BJ (cell line): ENCODE measurements at regions not wholly inside any gene's neighbourhood (a gene's known extent, or its start where the extent isn't known, plus 50 kb on each side); places are given as distances from the start of the nearest gene placed in this dataset.
A peak's percentile ranks its signal among the peaks of the same experiment; 100 is the strongest.

Experiments
- CTCF ChIA-PET: fragments of 350-600 bp; formaldehyde crosslinking; extraction: SDS; loops from one replicate; lab custom pipeline; 2021; ENCODE audit warnings: antibody characterized with exemption, inconsistent platforms; lab: Yijun Ruan, JAX
- POLR2A ChIA-PET: fragments of 300-600 bp; sonication (Branson Sonifier 250); formaldehyde crosslinking; extraction: SDS; loops from one replicate; lab custom pipeline; 2021; ENCODE audit warnings: antibody characterized with exemption; lab: Charles Lee
- DNase-seq: peaks from one replicate; pipeline ENCODE4 v3.0.0-alpha.2; 2011; ENCODE audit warnings: low read depth
- H3K27me3 ChIP-seq: 2 replicates; pipeline ENCODE4 v1.6.0; 2011; ENCODE audit warnings: low read length; ENCODE audit not compliant: control insufficient read depth, insufficient read depth
- H3K36me3 ChIP-seq: 2 replicates; pipeline ENCODE4 v1.5.1; 2011; ENCODE audit warnings: low read length; ENCODE audit not compliant: control insufficient read depth, insufficient read depth
- H3K4me3 ChIP-seq: 2 replicates; pipeline ENCODE4 v1.5.1; 2011; ENCODE audit warnings: low read depth, mild to moderate bottlenecking, control low read depth, low read length
- CTCF ChIP-seq: IDR thresholded peaks from 2 replicates; pipeline ENCODE4 v1.5.1; 2011; ENCODE audit warnings: low read depth, mild to moderate bottlenecking, control low read depth, inconsistent platforms, low read length, moderate library complexity; ENCODE audit not compliant: insufficient read depth

GRCh38 chr3:99246010-99246654 lies 344.6 kb upstream of the DCBLD2 start:
- DNase-seq = no peak
- CTCF ChIA-PET = no interaction called here
- POLR2A ChIA-PET = no interaction called here
- TF ChIP-seq CTCF = no peak
- Histone ChIP-seq H3K36me3 (no peaks in the 10 kb centered on the region), H3K4me3 (no peak overlapping the region), H3K27me3 (no peaks in the 10 kb centered on the region)

GRCh38 chr3:99242271-99242670 lies 340.8 kb upstream of the DCBLD2 start:
- Histone ChIP-seq H3K4me3 (no peak overlapping the region), H3K36me3 (no peaks in the 10 kb centered on the region), H3K27me3 (no peaks in the 10 kb centered on the region)
- ChIA-PET CTCF (no interaction called here), POLR2A (no interaction called here)
- peak; percentile 75 for DNase-seq
- TF ChIP-seq CTCF = no peak

GRCh38 chr3:99240700-99241099 lies 339.2 kb upstream of the DCBLD2 start:
- CTCF ChIA-PET = no interaction called here
- Histone ChIP-seq H3K36me3 (no peaks in the 10 kb centered on the region), H3K4me3 (no peak overlapping the region), H3K27me3 (no peaks in the 10 kb centered on the region)
- POLR2A ChIA-PET = interaction anchor here (0.6 kb wide), 1 partner anchor 398 kb away, joined by 3 read pairs; the partner anchor contains the start of gene COL8A1
- DNase-seq = no peak
- no peak for TF ChIP-seq CTCF

- Histone ChIP-seq H3K4me3 (no peak overlapping the region), H3K36me3 (no peaks in the 10 kb centered on the region), H3K27me3 (no peaks in the 10 kb centered on the region)
- no peak for TF ChIP-seq CTCF
- ChIA-PET POLR2A (no interaction called here), CTCF (no interaction called here)
- no peak for DNase-seq
Observed at GRCh38 chr3:99236576-99236975, 335.1 kb upstream of the DCBLD2 start.

GRCh38 chr3:99232696-99233095 lies 331.2 kb upstream of the DCBLD2 start:
- H3K27me3 ChIP-seq = no peaks in the 10 kb centered on the region
- DNase-seq = no peak
- POLR2A ChIA-PET = interaction anchor here (0.7 kb wide), 1 partner anchor 643 kb away, joined by 5 read pairs; no protein-coding TSS in a partner anchor
- no peak for TF ChIP-seq CTCF
- no peaks in the 10 kb centered on the region for H3K36me3 ChIP-seq
- no peak overlapping the region for H3K4me3 ChIP-seq
- CTCF ChIA-PET = interaction anchor here (0.9 kb wide), 1 partner anchor 227 kb away, joined by 3 read pairs; no protein-coding TSS in a partner anchor
